Lower lobe of right lung (tissue), 2 donors: ENCODE measurements at regions not wholly inside any gene's neighbourhood (a gene's known extent, or its start where the extent isn't known, plus 50 kb on each side); places are given as distances from the start of the nearest gene placed in this dataset.

Experiments
- ATAC-seq, 2 donors: fragments of 200-7000 bp; cut with Tn5 transposase; one replicate each; pipeline ENCODE4 v1.9.1; 2020 to 2022; ENCODE audit warnings: mild to moderate bottlenecking in 2 of 2, moderate library complexity in 2 of 2
- DNase-seq: peaks from one replicate; pipeline ENCODE4 v3.0.0-alpha.2; 2020
- H3K27ac ChIP-seq: fragments of 200-600 bp; one replicate; pipeline ENCODE4 v1.8.0; 2022
- H3K27me3 ChIP-seq: fragments of 200-600 bp; one replicate; pipeline ENCODE4 v1.8.0; 2022; ENCODE audit warnings: low read depth
- H3K36me3 ChIP-seq: fragments of 200-600 bp; one replicate; pipeline ENCODE4 v1.8.0; 2022; ENCODE audit warnings: mild to moderate bottlenecking
- H3K4me1 ChIP-seq: fragments of 200-600 bp; one replicate; pipeline ENCODE4 v1.8.0; 2022
- H3K4me3 ChIP-seq: fragments of 200-600 bp; one replicate; pipeline ENCODE4 v1.8.0; 2022; ENCODE audit warnings: mild to moderate bottlenecking
- H3K9me3 ChIP-seq: fragments of 200-600 bp; one replicate; pipeline ENCODE4 v1.8.0; 2022
- CTCF ChIP-seq: fragments of 200-600 bp; IDR thresholded peaks from one replicate; pipeline ENCODE4 v1.8.0; 2022; ENCODE audit warnings: antibody characterized with exemption, mild to moderate bottlenecking
- intact Hi-C: fragments of 100-400 bp; cut with DNase I; formaldehyde crosslinking; loops from one replicate; pipeline ENCODE4 v1.11.0; 2022
- donor health status: DM: no; HTN: yes; CAD: no; lungs with severe emphysema.

GRCh38 chr5:159821461-159821940 is 94.8 kb upstream of the ADRA1B start:
- Histone ChIP-seq H3K27ac (no peak overlapping the region), H3K4me1 (peaks cover 35% of the 10 kb centered on the region), H3K9me3 (no peaks in the 10 kb centered on the region), H3K4me3 (no peak overlapping the region), H3K27me3 (peaks cover 4% of the 10 kb centered on the region), H3K36me3 (no peaks in the 10 kb centered on the region)
- DNase-seq (no peak), ATAC-seq (no peak)
- intact Hi-C loops: no loop called here
- TF ChIP-seq CTCF: no peak

DNA sequence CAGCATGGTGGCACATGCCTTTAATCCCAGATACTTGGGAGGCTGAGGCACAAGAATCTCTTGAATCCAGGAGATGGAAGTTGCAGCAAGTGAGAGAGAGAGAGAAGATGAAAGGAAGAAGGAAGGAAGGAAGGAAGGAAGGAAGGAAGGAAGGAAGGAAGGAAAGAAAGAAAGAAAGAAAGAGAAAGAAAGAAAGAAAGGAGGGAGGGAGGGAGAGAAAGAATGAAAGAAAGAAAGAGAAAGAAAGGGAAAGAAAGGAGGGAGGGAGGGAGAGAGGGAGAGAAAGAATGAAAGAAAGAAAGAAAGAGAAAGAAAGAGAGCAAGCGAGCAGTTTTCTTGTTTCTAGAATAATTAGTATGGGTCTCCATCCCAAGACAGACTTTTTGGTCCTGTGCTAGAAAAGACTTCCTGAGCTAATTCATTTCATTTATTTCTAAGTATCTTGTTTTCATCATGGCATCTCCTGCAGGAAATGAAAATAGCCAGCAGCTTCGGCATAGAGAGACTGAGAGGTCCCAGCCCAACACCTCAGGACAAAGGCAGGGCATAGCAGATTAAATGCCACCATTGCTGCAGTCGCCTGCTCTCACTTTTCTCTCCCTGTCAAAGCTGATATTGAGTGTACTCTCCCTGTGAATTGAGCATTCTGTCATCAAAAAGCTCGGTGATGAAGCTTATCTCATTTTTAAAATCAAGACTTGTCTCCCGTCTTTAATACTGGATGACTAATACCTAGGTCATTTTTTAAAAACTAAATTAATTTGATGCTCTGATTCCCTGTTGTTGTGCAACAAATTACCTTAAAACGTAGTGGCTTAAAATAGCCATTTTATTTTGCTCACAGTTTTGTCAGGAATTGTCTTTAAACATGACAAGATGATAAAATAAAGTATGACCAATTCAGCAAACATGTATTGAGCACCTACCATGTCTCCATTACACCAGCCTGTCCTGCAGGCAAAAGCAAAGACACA is 91.8 kb upstream of the ADRA1B start:
- TF ChIP-seq CTCF: no peak
- Histone ChIP-seq H3K27ac (no peak overlapping the region), H3K27me3 (peaks cover 4% of the 10 kb centered on the region)

GRCh38 chr5:159825551-159826051 is 90.7 kb upstream of the ADRA1B start:
- Histone ChIP-seq H3K4me1 (peaks cover 18% of the 10 kb centered on the region), H3K4me3 (no peak overlapping the region), H3K27me3 (peaks cover 4% of the 10 kb centered on the region), H3K9me3 (no peaks in the 10 kb centered on the region), H3K36me3 (no peaks in the 10 kb centered on the region), H3K27ac (no peak overlapping the region)
- peak; percentile 85 for DNase-seq
- intact Hi-C loops: no loop called here
- no peak for TF ChIP-seq CTCF
- peak; percentile 93 to 96 for ATAC-seq

More for the DNA sequence above, 91.8 kb upstream of the ADRA1B start:
- H3K4me1 ChIP-seq: peaks cover 18% of the 10 kb centered on the region
- H3K4me3 ChIP-seq: no peak overlapping the region
- intact Hi-C loops: no loop called here
- DNase-seq: no peak
- no peak for ATAC-seq
- H3K36me3 ChIP-seq: no peaks in the 10 kb centered on the region
- no peaks in the 10 kb centered on the region for H3K9me3 ChIP-seq

- intact Hi-C loops: no loop called here
- DNase-seq: no peak
These were observed 89.7 kb upstream of the ADRA1B start for GRCh38 chr5:159826351-159827214.

More at GRCh38 chr5:159826351-159827214, 89.7 kb upstream of the ADRA1B start:
- no peak overlapping the region for H3K4me3 ChIP-seq
- peaks cover 18% of the 10 kb centered on the region for H3K4me1 ChIP-seq
- TF ChIP-seq CTCF: no peak
- H3K9me3 ChIP-seq: no peaks in the 10 kb centered on the region
- H3K27me3 ChIP-seq: peaks cover 4% of the 10 kb centered on the region
- peak overlapping the region; percentile 53 for H3K27ac ChIP-seq
- peak; percentile 78 to 85 for ATAC-seq
- no peaks in the 10 kb centered on the region for H3K36me3 ChIP-seq
